ENCODE measurements at regions not wholly inside any gene's neighbourhood (a gene's known extent, or its start where the extent isn't known, plus 50 kb on each side); places are given as distances from the start of the nearest gene placed in this dataset.

DNA sequence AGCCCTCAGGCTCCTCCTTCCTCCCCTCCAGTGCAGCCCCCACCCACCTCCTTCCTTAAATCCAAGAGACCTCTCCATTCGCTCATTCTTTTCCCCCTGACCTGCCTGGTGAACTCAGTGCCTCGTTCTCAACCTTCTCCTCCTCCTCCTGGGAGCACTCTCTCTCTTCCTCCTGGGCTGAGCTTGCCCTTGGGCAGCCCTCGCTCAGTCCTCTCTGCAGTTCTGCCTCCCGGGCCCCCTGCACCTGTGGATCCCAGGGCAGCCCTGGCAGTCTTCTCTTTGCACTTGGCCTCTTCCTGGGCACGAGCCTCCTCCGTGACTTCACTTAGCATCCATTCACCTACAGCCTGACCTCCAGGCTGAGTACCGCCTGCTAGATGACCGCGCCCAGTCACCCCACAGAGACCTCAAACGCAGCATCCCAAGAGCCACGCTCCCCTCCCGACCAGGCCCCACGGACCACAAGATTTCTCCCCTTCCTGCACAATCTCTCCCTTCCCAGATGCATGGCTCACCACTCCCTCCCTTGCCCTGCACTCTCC is 58.9 kb upstream of the ID2 start:
- 79% methylated on average over 13 of the region's 13 CpGs for WGBS
- H3K27ac ChIP-seq (ENCODE audit: low read depth in 1 of 2, low read length in 2 of 2), result no peak overlapping the region
- H3K9me3 ChIP-seq (ENCODE audit: control insufficient read depth in 4 of 4, low read length in 3 of 4), result no peaks in the 10 kb centered on the region
- H3K27me3 ChIP-seq (ENCODE audit: control insufficient read depth in 4 of 4, insufficient read depth in 4 of 4, low read length in 3 of 4), result no peaks in the 10 kb centered on the region
- peaks cover 14 to 39% (median 33%) of the 10 kb centered on the region in 4 donors for H3K4me1 ChIP-seq (ENCODE audit: control insufficient read depth in 4 of 4, insufficient read depth in 4 of 4, low read length in 3 of 4)
- H3K4me3 ChIP-seq (ENCODE audit: low read depth in 1 of 3, low read length in 3 of 3), result no peak overlapping the region
- no peak overlapping the region for H3K9ac ChIP-seq (ENCODE audit: low read depth in 1 of 2, low read length in 2 of 2)
- DNase-seq (ENCODE audit: low spot score), result no peak
- TF ChIP-seq SP1 (IDR thresholded peaks at IDR 0.05) (no peak), REST (IDR thresholded peaks at IDR 0.05) (no peak), GABPA (IDR thresholded peaks at IDR 0.05 in 1 of 2, conservative IDR thresholded peaks at IDR 0.05 in 1 of 2) (no peak), NR2F2 (IDR thresholded peaks at IDR 0.05) (no peak), HNF4G (IDR thresholded peaks at IDR 0.05) (no peak), CTCF (IDR thresholded peaks at IDR 0.05; ENCODE audit: low read depth, low read length, missing input control) (no peak), RAD21 (IDR thresholded peaks at IDR 0.05) (no peak), JUND (IDR thresholded peaks at IDR 0.05) (no peak), EGR1 (IDR thresholded peaks at IDR 0.05; ENCODE audit: low read depth in 2 of 2) (no peak), ZBTB33 (IDR thresholded peaks at IDR 0.05) (no peak), HNF4A (conservative IDR thresholded peaks at IDR 0.05) (no peak), RXRA (IDR thresholded peaks at IDR 0.05) (no peak)
- TF ChIP-seq, protein P1, sequence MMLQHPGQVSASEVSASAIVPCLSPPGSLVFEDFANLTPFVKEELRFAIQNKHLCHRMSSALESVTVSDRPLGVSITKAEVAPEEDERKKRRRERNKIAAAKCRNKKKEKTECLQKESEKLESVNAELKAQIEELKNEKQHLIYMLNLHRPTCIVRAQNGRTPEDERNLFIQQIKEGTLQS (IDR thresholded peaks at IDR 0.05), result no peak
- TF ChIP-seq, protein P2, sequence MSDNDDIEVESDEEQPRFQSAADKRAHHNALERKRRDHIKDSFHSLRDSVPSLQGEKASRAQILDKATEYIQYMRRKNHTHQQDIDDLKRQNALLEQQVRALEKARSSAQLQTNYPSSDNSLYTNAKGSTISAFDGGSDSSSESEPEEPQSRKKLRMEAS (IDR thresholded peaks at IDR 0.05), result no peak
- H3K36me3 ChIP-seq (ENCODE audit: control insufficient read depth in 4 of 4, insufficient read depth in 3 of 4, low read depth in 1 of 4, low read length in 3 of 4), result no peaks in the 10 kb centered on the region

DNA sequence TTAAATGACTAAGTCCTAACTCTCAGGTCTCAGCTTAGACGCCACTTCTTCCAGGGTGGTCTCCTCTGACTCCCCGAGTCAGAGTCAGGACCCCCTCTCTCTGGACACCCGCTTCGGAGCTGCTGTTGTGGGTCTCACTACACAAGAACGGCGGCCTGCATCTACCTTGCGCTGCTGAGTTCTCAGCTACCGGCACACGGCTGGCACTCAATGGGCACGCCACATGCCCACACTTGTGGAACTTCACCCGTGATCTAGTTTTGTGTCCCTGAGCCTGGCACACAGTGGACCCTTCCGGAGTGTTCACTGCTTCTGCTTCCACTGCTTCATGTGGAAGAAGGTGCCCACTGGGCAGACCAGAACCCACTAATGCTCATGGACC is 58.3 kb upstream of the ID2 start:
- no peak overlapping the region for H3K27ac ChIP-seq (ENCODE audit: low read depth in 1 of 2, low read length in 2 of 2)
- peaks cover 14 to 39% (median 34%) of the 10 kb centered on the region in 4 donors for H3K4me1 ChIP-seq (ENCODE audit: control insufficient read depth in 4 of 4, insufficient read depth in 4 of 4, low read length in 3 of 4)
- no peaks in the 10 kb centered on the region for H3K9me3 ChIP-seq (ENCODE audit: control insufficient read depth in 4 of 4, low read length in 3 of 4)
- H3K4me3 ChIP-seq (ENCODE audit: low read depth in 1 of 3, low read length in 3 of 3), result no peak overlapping the region
- H3K9ac ChIP-seq (ENCODE audit: low read depth in 1 of 2, low read length in 2 of 2), result no peak overlapping the region
- H3K27me3 ChIP-seq (ENCODE audit: control insufficient read depth in 4 of 4, insufficient read depth in 4 of 4, low read length in 3 of 4), result no peaks in the 10 kb centered on the region
- no peaks in the 10 kb centered on the region for H3K36me3 ChIP-seq (ENCODE audit: control insufficient read depth in 4 of 4, insufficient read depth in 3 of 4, low read depth in 1 of 4, low read length in 3 of 4)
- no peak for DNase-seq (ENCODE audit: low spot score)
- WGBS, result 83% methylated on average over 12 of the region's 12 CpGs
- TF ChIP-seq FOXA2 (IDR thresholded peaks at IDR 0.05) (no peak), RXRA (IDR thresholded peaks at IDR 0.05) (no peak), TAF1 (conservative IDR thresholded peaks at IDR 0.05) (no peak), REST (IDR thresholded peaks at IDR 0.05) (no peak), HNF4A (conservative IDR thresholded peaks at IDR 0.05) (no peak), HNF4G (IDR thresholded peaks at IDR 0.05) (no peak), CTCF (IDR thresholded peaks at IDR 0.05; ENCODE audit: low read depth, low read length, missing input control) (no peak)
- TF ChIP-seq, protein P1 (IDR thresholded peaks at IDR 0.05), result no peak
